A549 (cell line): ENCODE measurements at regions not wholly inside any gene's neighbourhood (a gene's known extent, or its start where the extent isn't known, plus 50 kb on each side); places are given as distances from the start of the nearest gene placed in this dataset.

Experiments used
- ATAC-seq, 2 experiments: fragments of 200-7000 bp in 1 of 2; fragments of >200 bp in 1 of 2; cut with Nextera tagmentation in 1 of 2; cut with Tn5 transposase in 1 of 2; 3 replicates each; pipeline versions ENCODE4 v1.8.0 to v1.9.1; 2018 to 2020; ENCODE audit warnings: mild to moderate bottlenecking in 1 of 2, moderate library complexity in 1 of 2
- CTCF ChIA-PET: fragments of 300-600 bp; sonication (Branson Sonifier 250); formaldehyde crosslinking; extraction: SDS; loops from one replicate; lab custom pipeline; 2021; ENCODE audit warnings: antibody characterized with exemption, inconsistent platforms; lab: Yijun Ruan, JAX
- POLR2A ChIA-PET: fragments of 350-600 bp; formaldehyde crosslinking; extraction: SDS; loops from one replicate; lab custom pipeline; 2021; ENCODE audit warnings: antibody characterized with exemption, inconsistent platforms; lab: Yijun Ruan, JAX
- DNase-seq, 2 experiments: peaks; one replicate each; pipeline versions ENCODE4 v3.0.0 to v3.0.0-alpha.2; 2011 to 2016; ENCODE audit warnings: low read depth in 1 of 2, low spot score in 1 of 2
- FAIRE-seq: peaks from 2 replicates; lab custom pipeline; 2011; peaks lifted over from hg19 to GRCh38; lab: Jason Lieb, UNC
- H3K27ac ChIP-seq, 2 experiments: fragments of >200 bp; sonication (Bioruptor Twin); formaldehyde crosslinking; 3 replicates each; pipeline ENCODE4 v1.5.1; 2016 to 2017
- H3K4me1 ChIP-seq: fragments of >200 bp; sonication (Bioruptor Twin); formaldehyde crosslinking; 3 replicates; pipeline ENCODE4 v1.6.1; 2016
- H3K4me2 ChIP-seq: fragments of >200 bp; sonication (Bioruptor Twin); formaldehyde crosslinking; 3 replicates; pipeline ENCODE4 v1.6.1; 2016
- H3K4me3 ChIP-seq: fragments of >200 bp; sonication (Bioruptor Twin); formaldehyde crosslinking; 3 replicates; pipeline ENCODE4 v1.5.1; 2016
- H3K9me3 ChIP-seq: fragments of >200 bp; sonication (Bioruptor Twin); formaldehyde crosslinking; 3 replicates; pipeline ENCODE4 v1.6.1; 2016
- ATOH8 ChIP-seq: fragments of 250-450 bp; sonication (Bioruptor Pico); IDR thresholded peaks from 2 replicates; pipeline ENCODE4 v1.5.0; 2020; ENCODE audit warnings: low read depth, mild to moderate bottlenecking, moderate library complexity
- BHLHE40 ChIP-seq: IDR thresholded peaks from 2 replicates; pipeline ENCODE4 v1.6.1; 2012; ENCODE audit warnings: low read depth, low read length, inconsistent platforms
- CEBPB ChIP-seq, 2 experiments: fragments of >200 bp in 1 of 2; sonication (Bioruptor Twin) in 1 of 2; formaldehyde crosslinking in 1 of 2; IDR thresholded peaks; 2 replicates each; pipeline ENCODE4 v1.6.1; 2012 to 2016
- E2F6 ChIP-seq: IDR thresholded peaks from 2 replicates; pipeline ENCODE4 v1.6.1; 2012; ENCODE audit warnings: low read depth, borderline replicate concordance
- EHF ChIP-seq: fragments of 250-450 bp; sonication (Bioruptor Pico); IDR thresholded peaks from 2 replicates; pipeline ENCODE4 v1.5.0; 2020; ENCODE audit warnings: mild to moderate bottlenecking
- FOSB ChIP-seq: fragments of 250-450 bp; sonication (Bioruptor Pico); IDR thresholded peaks from 2 replicates; pipeline ENCODE4 v1.5.0; 2020; ENCODE audit warnings: mild to moderate bottlenecking, moderate library complexity
- GATA3 ChIP-seq: IDR thresholded peaks from 2 replicates; pipeline ENCODE4 v1.6.1; 2012; ENCODE audit warnings: borderline replicate concordance
- HDAC2 ChIP-seq: fragments of 200-600 bp; sonication (generic); IDR thresholded peaks from 2 replicates; pipeline ENCODE4 v1.6.1; 2016
- HEYL ChIP-seq: fragments of 250-450 bp; sonication (Bioruptor Pico); IDR thresholded peaks from 2 replicates; pipeline ENCODE4 v1.8.0; 2021; ENCODE audit warnings: mild to moderate bottlenecking, moderate library complexity
- HOXA7 ChIP-seq: fragments of 250-450 bp; sonication (Bioruptor Pico); IDR thresholded peaks from 2 replicates; pipeline ENCODE4 v1.5.0; 2020; ENCODE audit warnings: mild to moderate bottlenecking, moderate library complexity
- HOXB13 ChIP-seq: fragments of 250-450 bp; sonication (Bioruptor Pico); IDR thresholded peaks from 2 replicates; pipeline ENCODE4 v1.5.0; 2020; ENCODE audit warnings: low read depth, mild to moderate bottlenecking, moderate library complexity
- HOXB5 ChIP-seq: fragments of 250-450 bp; sonication (Bioruptor Pico); IDR thresholded peaks from 2 replicates; pipeline ENCODE4 v1.5.0; 2020; ENCODE audit warnings: mild to moderate bottlenecking, moderate library complexity
- JUN ChIP-seq, 2 experiments: fragments of >200 bp; sonication (Bioruptor Twin); formaldehyde crosslinking; IDR thresholded peaks; 2 replicates in 1 of 2; 3 replicates in 1 of 2; pipeline ENCODE4 v1.6.1; 2016 to 2017
- JUNB ChIP-seq: fragments of >200 bp; sonication (Bioruptor Twin); formaldehyde crosslinking; IDR thresholded peaks from 2 replicates; pipeline ENCODE4 v1.6.1; 2016
- KDM1A ChIP-seq: fragments of 200-600 bp; sonication (generic); IDR thresholded peaks from 2 replicates; pipeline ENCODE4 v1.6.1; 2016; ENCODE audit warnings: low read depth, mild to moderate bottlenecking
- KDM5A ChIP-seq: fragments of 200-600 bp; sonication (generic); IDR thresholded peaks from 2 replicates; pipeline ENCODE4 v1.6.1; 2016; ENCODE audit warnings: antibody characterized with exemption, mild to moderate bottlenecking
- MAX ChIP-seq: IDR thresholded peaks from 2 replicates; pipeline ENCODE4 v1.6.1; 2012
- MAZ ChIP-seq: fragments of 150-350 bp; IDR thresholded peaks from 2 replicates; pipeline ENCODE4 v1.6.1; 2014; ENCODE audit warnings: antibody characterized with exemption, low read depth, low read length, borderline replicate concordance
- NFE2L2 ChIP-seq: fragments of 150-350 bp; conservative IDR thresholded peaks from 2 replicates; pipeline ENCODE4 v1.6.1; 2014; ENCODE audit warnings: low read length
- PBX3 ChIP-seq: IDR thresholded peaks from 2 replicates; pipeline ENCODE4 v1.6.1; 2012
- POLR2A ChIP-seq: IDR thresholded peaks from 2 replicates; pipeline ENCODE4 v1.6.1; 2012; ENCODE audit warnings: mild to moderate bottlenecking, low read length
- RAD21 ChIP-seq, 2 experiments: fragments of >200 bp in 1 of 2; sonication (Bioruptor Twin) in 1 of 2; formaldehyde crosslinking in 1 of 2; IDR thresholded peaks in 1 of 2; conservative IDR thresholded peaks in 1 of 2; 2 replicates in 1 of 2; 3 replicates in 1 of 2; pipeline ENCODE4 v1.6.1; 2012 to 2018; ENCODE audit warnings: inconsistent platforms in 1 of 2
- RARB ChIP-seq: fragments of 250-450 bp; sonication (Bioruptor Pico); IDR thresholded peaks from 2 replicates; pipeline ENCODE4 v1.8.0; 2021; ENCODE audit warnings: mild to moderate bottlenecking, moderate library complexity
- RCOR1 ChIP-seq: fragments of 150-350 bp; IDR thresholded peaks from 2 replicates; pipeline ENCODE4 v1.6.1; 2014; ENCODE audit warnings: antibody characterized with exemption, low read length, low read depth
- RFX5 ChIP-seq: fragments of 450-650 bp; IDR thresholded peaks from 2 replicates; pipeline ENCODE4 v1.7.1; 2014; ENCODE audit warnings: antibody characterized with exemption, mild to moderate bottlenecking, moderate library complexity
- SMC3 ChIP-seq: fragments of >200 bp; sonication (Bioruptor Twin); formaldehyde crosslinking; IDR thresholded peaks from 3 replicates; pipeline ENCODE4 v1.6.1; 2018; ENCODE audit warnings: inconsistent platforms
- WGBS: methylation state at CpG from one replicate; pipeline ENCODE4 v1.1.6; 2017; ENCODE audit errors: missing lambda C conversion rate; 5-methylcytosine and 5-hydroxymethylcytosine counted together

- DNase-seq (no peak), FAIRE-seq (no peak), ATAC-seq (no peak)
- ChIA-PET POLR2A (no interaction called here), CTCF (interaction anchor here (0.7 kb wide), 1 partner anchor 9 kb away, joined by 3 read pairs; no protein-coding TSS in a partner anchor)
- Histone ChIP-seq H3K4me3 (no peak overlapping the region), H3K4me1 (no peaks in the 10 kb centered on the region), H3K4me2 (no peak overlapping the region), H3K9me3 (no peaks in the 10 kb centered on the region), H3K27ac (no peak overlapping the region)
- TF ChIP-seq MAX: no peak
- TF ChIP-seq PBX3: no peak
- TF ChIP-seq GATA3: no peak
- no peak for TF ChIP-seq FOSB (CRISPR knock-in tag)
- TF ChIP-seq ATOH8: no peak
- TF ChIP-seq HDAC2: no peak
- no peak for TF ChIP-seq JUN (IDR thresholded peaks at IDR 0.05)
- no peak for TF ChIP-seq E2F6
- no peak for TF ChIP-seq HOXA7 (CRISPR knock-in tag)
- 76% methylated on average over 7 of the region's 9 CpGs for WGBS
These were observed 157.3 kb upstream of the APCDD1 start for GRCh38 chr18:10297086-10297485.

- WGBS: 49% methylated on average over 6 of the region's 8 CpGs
- DNase-seq (no peak), FAIRE-seq (no peak), ATAC-seq (no peak)
- CTCF ChIA-PET: no interaction called here
- no peak overlapping the region for H3K4me3 ChIP-seq
- H3K9me3 ChIP-seq: no peaks in the 10 kb centered on the region
- TF ChIP-seq KDM1A (no peak), SMC3 (no peak), JUNB (no peak), MAX (no peak), KDM5A (no peak), RFX5 (no peak), HOXB5 (CRISPR knock-in tag) (no peak), NFE2L2 (no peak), MAZ (no peak), BHLHE40 (no peak)
- no peak overlapping the region for H3K27ac ChIP-seq
- no peaks in the 10 kb centered on the region for H3K4me1 ChIP-seq
- H3K4me2 ChIP-seq: no peak overlapping the region
- POLR2A ChIA-PET: no interaction called here
These were observed 156.1 kb upstream of the APCDD1 start for GRCh38 chr18:10298346-10298745.

GRCh38 chr18:10299643-10300042 lies 154.8 kb upstream of the APCDD1 start:
- no peaks in the 10 kb centered on the region for H3K4me1 ChIP-seq
- FAIRE-seq: no peak
- ATAC-seq: no peak
- POLR2A ChIA-PET: no interaction called here
- H3K4me2 ChIP-seq: no peak overlapping the region
- CTCF ChIA-PET: no interaction called here
- no peaks in the 10 kb centered on the region for H3K9me3 ChIP-seq
- H3K27ac ChIP-seq: no peak overlapping the region
- no peak overlapping the region for H3K4me3 ChIP-seq
- DNase-seq: no peak
- 68% methylated on average over 6 of the region's 6 CpGs for WGBS
- no peak for TF ChIP-seq HOXB5 (CRISPR knock-in tag)
- TF ChIP-seq HEYL (CRISPR knock-in tag): no peak
- TF ChIP-seq FOSB (CRISPR knock-in tag): no peak
- TF ChIP-seq POLR2A: no peak
- TF ChIP-seq RARB (CRISPR knock-in tag): no peak
- no peak for TF ChIP-seq RCOR1
- TF ChIP-seq HOXB13 (CRISPR knock-in tag): no peak
- TF ChIP-seq CEBPB (IDR thresholded peaks at IDR 0.05): no peak
- no peak for TF ChIP-seq PBX3
- TF ChIP-seq RAD21 (conservative IDR thresholded peaks at IDR 0.05 in 1 of 2, IDR thresholded peaks at IDR 0.05 in 1 of 2): no peak
- no peak for TF ChIP-seq MAX
- TF ChIP-seq EHF (CRISPR knock-in tag): no peak
